ENCODE measurements at regions not wholly inside any gene's neighbourhood (a gene's known extent, or its start where the extent isn't known, plus 50 kb on each side); places are given as distances from the start of the nearest gene placed in this dataset.

- in situ Hi-C loops (cut with MboI; ENCODE audit: low sequenced_read_pairs): no loop called here
- peaks cover 35% of the 10 kb centered on the region for H3K27me3 ChIP-seq (ENCODE audit: low read depth)
- DNase-seq (ENCODE audit: low spot score in 2 of 2): no peak
- no peaks in the 10 kb centered on the region for H3K36me3 ChIP-seq (replicated peaks)
- H3K4me1 ChIP-seq: no peaks in the 10 kb centered on the region
- H3K4me3 ChIP-seq: no peak overlapping the region
- H3K9me3 ChIP-seq: no peaks in the 10 kb centered on the region
Observed at GRCh38 chr10:100612601-100613595, 77.2 kb downstream of the HIF1AN start.

- Histone ChIP-seq H3K4me1 (no peaks in the 10 kb centered on the region), H3K9me3 (no peaks in the 10 kb centered on the region), H3K27me3 (ENCODE audit: low read depth) (peaks cover 37% of the 10 kb centered on the region), H3K4me3 (no peak overlapping the region), H3K36me3 (replicated peaks) (no peaks in the 10 kb centered on the region)
- in situ Hi-C loops (cut with MboI; ENCODE audit: low sequenced_read_pairs): no loop called here
- DNase-seq (ENCODE audit: low spot score in 2 of 2): no peak
Observed at GRCh38 chr10:100613846-100614245, 78.1 kb downstream of the HIF1AN start.

- DNase-seq (ENCODE audit: low spot score in 2 of 2): no peak
- in situ Hi-C loops (cut with MboI; ENCODE audit: low sequenced_read_pairs): no loop called here
- Histone ChIP-seq H3K4me3 (no peak overlapping the region), H3K36me3 (replicated peaks) (no peaks in the 10 kb centered on the region), H3K4me1 (no peaks in the 10 kb centered on the region), H3K27me3 (ENCODE audit: low read depth) (peaks cover 39% of the 10 kb centered on the region), H3K9me3 (no peaks in the 10 kb centered on the region)
Observed at GRCh38 chr10:100614429-100615095, 78.8 kb downstream of the HIF1AN start.

- no peak for DNase-seq (ENCODE audit: low spot score in 2 of 2)
- Histone ChIP-seq H3K36me3 (replicated peaks) (no peaks in the 10 kb centered on the region), H3K27me3 (ENCODE audit: low read depth) (peaks cover 40% of the 10 kb centered on the region), H3K4me3 (no peak overlapping the region), H3K9me3 (no peaks in the 10 kb centered on the region), H3K4me1 (no peaks in the 10 kb centered on the region)
- in situ Hi-C loops (cut with MboI; ENCODE audit: low sequenced_read_pairs): no loop called here
Observed at GRCh38 chr10:100615241-100615640, 79.5 kb downstream of the HIF1AN start.

- no peaks in the 10 kb centered on the region for H3K9me3 ChIP-seq
- no peak for DNase-seq (ENCODE audit: low spot score in 2 of 2)
- H3K36me3 ChIP-seq (replicated peaks): no peaks in the 10 kb centered on the region
- peaks cover 41% of the 10 kb centered on the region for H3K27me3 ChIP-seq (ENCODE audit: low read depth)
- no peaks in the 10 kb centered on the region for H3K4me1 ChIP-seq
- H3K4me3 ChIP-seq: no peak overlapping the region
- in situ Hi-C loops (cut with MboI; ENCODE audit: low sequenced_read_pairs): no loop called here
Observed at GRCh38 chr10:100615908-100616307, 80.2 kb downstream of the HIF1AN start.

GRCh38 chr10:100618091-100618615, 82.4 kb downstream of the HIF1AN start:
- Histone ChIP-seq H3K36me3 (replicated peaks) (no peaks in the 10 kb centered on the region), H3K27me3 (ENCODE audit: low read depth) (peaks cover 42% of the 10 kb centered on the region), H3K4me1 (no peaks in the 10 kb centered on the region), H3K4me3 (no peak overlapping the region), H3K9me3 (no peaks in the 10 kb centered on the region)
- DNase-seq (ENCODE audit: low spot score in 2 of 2): no peak
- in situ Hi-C loops (cut with MboI; ENCODE audit: low sequenced_read_pairs): no loop called here

GRCh38 chr10:100618632-100619255, 83.0 kb downstream of the HIF1AN start:
- Histone ChIP-seq H3K36me3 (replicated peaks) (no peaks in the 10 kb centered on the region), H3K4me3 (no peak overlapping the region), H3K9me3 (no peaks in the 10 kb centered on the region), H3K27me3 (ENCODE audit: low read depth) (peaks cover 42% of the 10 kb centered on the region), H3K4me1 (no peaks in the 10 kb centered on the region)
- in situ Hi-C loops (cut with MboI; ENCODE audit: low sequenced_read_pairs): no loop called here
- DNase-seq (ENCODE audit: low spot score in 2 of 2): no peak

GRCh38 chr10:100620087-100620835, 84.5 kb downstream of the HIF1AN start:
- in situ Hi-C loops (cut with MboI; ENCODE audit: low sequenced_read_pairs): no loop called here

GRCh38 chr10:100621360-100622205, 85.8 kb downstream of the HIF1AN start:
- peaks cover 55% of the 10 kb centered on the region for H3K27me3 ChIP-seq (ENCODE audit: low read depth)
- peak in 1 of 2 experiments; percentile 23 for DNase-seq (ENCODE audit: low spot score in 2 of 2)

More at GRCh38 chr10:100620087-100620835, 84.5 kb downstream of the HIF1AN start:
- DNase-seq (ENCODE audit: low spot score in 2 of 2): no peak
- Histone ChIP-seq H3K9me3 (no peaks in the 10 kb centered on the region), H3K27me3 (ENCODE audit: low read depth) (peaks cover 53% of the 10 kb centered on the region), H3K4me1 (no peaks in the 10 kb centered on the region), H3K36me3 (replicated peaks) (no peaks in the 10 kb centered on the region), H3K4me3 (no peak overlapping the region)

GRCh38 chr10:100622946-100623345, 87.2 kb downstream of the HIF1AN start:
- DNase-seq (ENCODE audit: low spot score in 2 of 2): no peak
- H3K27me3 ChIP-seq (ENCODE audit: low read depth): peaks cover 47% of the 10 kb centered on the region
- H3K4me3 ChIP-seq: no peak overlapping the region
- no peaks in the 10 kb centered on the region for H3K9me3 ChIP-seq
- in situ Hi-C loops (cut with MboI; ENCODE audit: low sequenced_read_pairs): no loop called here
- H3K36me3 ChIP-seq (replicated peaks): no peaks in the 10 kb centered on the region
- H3K4me1 ChIP-seq: no peaks in the 10 kb centered on the region

More at GRCh38 chr10:100621360-100622205, 85.8 kb downstream of the HIF1AN start:
- no peaks in the 10 kb centered on the region for H3K9me3 ChIP-seq
- no peaks in the 10 kb centered on the region for H3K36me3 ChIP-seq (replicated peaks)
- in situ Hi-C loops (cut with MboI; ENCODE audit: low sequenced_read_pairs): no loop called here
- no peak overlapping the region for H3K4me3 ChIP-seq
- no peaks in the 10 kb centered on the region for H3K4me1 ChIP-seq

- Histone ChIP-seq H3K9me3 (no peaks in the 10 kb centered on the region), H3K27me3 (ENCODE audit: low read depth) (peaks cover 44% of the 10 kb centered on the region), H3K36me3 (replicated peaks) (no peaks in the 10 kb centered on the region), H3K4me1 (no peaks in the 10 kb centered on the region), H3K4me3 (no peak overlapping the region)
- DNase-seq (ENCODE audit: low spot score in 2 of 2): no peak
- in situ Hi-C loops (cut with MboI; ENCODE audit: low sequenced_read_pairs): no loop called here
Observed at GRCh38 chr10:100623521-100624230, 87.9 kb downstream of the HIF1AN start.

- no peak overlapping the region for H3K4me3 ChIP-seq
- in situ Hi-C loops (cut with MboI; ENCODE audit: low sequenced_read_pairs): no loop called here
- H3K4me1 ChIP-seq: no peaks in the 10 kb centered on the region
- DNase-seq (ENCODE audit: low spot score in 2 of 2): no peak
- H3K27me3 ChIP-seq (ENCODE audit: low read depth): peaks cover 38% of the 10 kb centered on the region
- H3K36me3 ChIP-seq (replicated peaks): no peaks in the 10 kb centered on the region
- no peaks in the 10 kb centered on the region for H3K9me3 ChIP-seq
Observed at GRCh38 chr10:100624298-100624697, 88.6 kb downstream of the HIF1AN start.
